ENCODE measurements at regions not wholly inside any gene's neighbourhood (a gene's known extent, or its start where the extent isn't known, plus 50 kb on each side); places are given as distances from the start of the nearest gene placed in this dataset.

DNA sequence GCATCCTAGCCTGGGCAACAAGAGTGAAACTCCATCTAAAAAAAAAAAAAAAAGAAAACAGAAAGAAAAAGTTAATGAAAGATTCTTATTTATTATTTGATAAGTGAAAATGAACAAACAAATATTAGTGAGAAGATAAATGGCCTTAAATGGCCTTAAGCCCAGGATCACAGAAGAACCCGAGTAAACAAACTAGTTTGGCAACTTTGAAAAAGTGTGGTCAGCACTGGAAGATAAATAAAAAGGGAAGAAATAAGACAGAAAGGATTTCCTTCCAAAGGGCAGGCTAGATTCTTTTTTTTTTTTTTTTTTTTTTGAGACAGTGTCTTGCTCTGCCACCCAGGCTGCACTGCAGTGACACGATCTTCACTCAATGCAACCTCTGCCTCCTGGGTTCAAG lies 692.4 kb downstream of the CPS1 start:
- no peak for TF ChIP-seq CTCF (IDR thresholded peaks at IDR 0.05)
- no peak for TF ChIP-seq POLR2A (IDR thresholded peaks at IDR 0.05)

Measured in body of pancreas (tissue), 4 donors.